ENCODE measurements at regions not wholly inside any gene's neighbourhood (a gene's known extent, or its start where the extent isn't known, plus 50 kb on each side); places are given as distances from the start of the nearest gene placed in this dataset.

DNA sequence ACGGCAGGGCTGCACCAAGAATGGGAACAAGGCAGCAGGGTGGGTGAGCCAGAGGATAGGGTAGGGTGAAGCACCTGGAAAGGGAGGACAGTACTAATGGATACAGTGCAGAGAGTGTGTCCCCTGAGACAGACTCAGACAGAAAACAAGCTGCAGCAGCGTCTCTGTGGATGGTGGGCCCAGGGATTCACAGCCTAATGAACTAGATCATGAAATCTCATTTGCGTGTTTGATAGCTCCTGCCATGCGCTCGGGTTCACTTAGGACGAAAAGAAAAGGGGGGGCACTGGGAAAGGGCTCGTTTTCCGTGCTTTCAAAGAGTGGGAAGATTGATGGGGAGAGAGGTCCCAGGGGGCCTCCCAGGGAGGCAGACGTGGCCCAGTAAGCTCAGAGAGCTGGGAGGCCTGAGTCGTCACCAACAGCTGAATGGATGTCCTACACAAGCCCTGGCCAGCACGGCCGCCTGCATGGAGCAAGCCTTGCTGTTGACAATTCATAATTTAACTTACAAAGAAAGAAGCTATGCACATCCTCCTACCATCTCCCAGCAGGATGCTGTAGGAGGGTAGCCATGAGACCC is 446.9 kb downstream of the BCOR start:
- Mint-ChIP-seq H3K4me1 (peaks cover 0 to 7% (median under 1%) of the 10 kb centered on the region in 4 donors), H3K27me3 (peaks cover 4% of the 10 kb centered on the region), H3K9me3 (peaks cover 0 to 1% (median 0%) of the 10 kb centered on the region in 7 donors), H3K4me3 (no peak overlapping the region), H3K27ac (peak overlapping the region in 1 of 3 donors; percentile 37), H3K36me3 (no peaks in the 10 kb centered on the region)
- ATAC-seq (ENCODE audit: low read depth in 2 of 2) (no peak), DNase-seq (no peak)
- no peak overlapping the region for H3K27ac ChIP-seq (ENCODE audit: insufficient read depth, low read length, poor library complexity, severe bottlenecking)
- H3K4me3 ChIP-seq (ENCODE audit: low read depth, low read length): no peak overlapping the region
- no peaks in the 10 kb centered on the region for H3K4me1 ChIP-seq (ENCODE audit: control insufficient read depth, insufficient read depth, low read length, poor library complexity, severe bottlenecking)
- H3K27me3 ChIP-seq (ENCODE audit: control insufficient read depth, insufficient read depth, low read length): no peaks in the 10 kb centered on the region
- H3K36me3 ChIP-seq (ENCODE audit: control insufficient read depth, insufficient read depth, low read length): no peaks in the 10 kb centered on the region
- H3K9me3 ChIP-seq (ENCODE audit: control insufficient read depth in 2 of 2, low read length in 2 of 2): no peaks in the 10 kb centered on the region

DNA sequence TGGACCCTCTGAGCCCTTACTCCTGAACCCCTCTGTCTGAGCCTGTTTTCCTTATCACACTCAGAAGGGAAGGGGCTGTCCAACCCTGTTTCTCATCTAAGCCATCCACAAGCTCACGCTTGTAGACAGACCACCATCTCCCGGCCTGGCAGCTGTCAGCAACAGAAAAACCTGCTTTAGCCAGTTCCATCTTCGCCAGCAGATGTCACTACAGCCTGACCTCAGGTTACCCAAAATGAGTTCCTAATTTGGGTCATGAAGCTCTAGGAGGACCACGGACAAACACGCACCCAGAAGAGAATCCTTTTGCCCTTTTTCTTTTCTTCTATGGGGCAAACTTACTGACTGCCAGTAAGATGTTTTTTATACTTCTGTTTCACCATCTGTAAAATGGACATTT is 445.4 kb downstream of the BCOR start:
- Histone ChIP-seq H3K27me3 (ENCODE audit: control insufficient read depth, insufficient read depth, low read length) (no peaks in the 10 kb centered on the region), H3K27ac (ENCODE audit: insufficient read depth, low read length, poor library complexity, severe bottlenecking) (no peak overlapping the region), H3K4me3 (ENCODE audit: low read depth, low read length) (no peak overlapping the region), H3K4me1 (ENCODE audit: control insufficient read depth, insufficient read depth, low read length, poor library complexity, severe bottlenecking) (no peaks in the 10 kb centered on the region), H3K36me3 (ENCODE audit: control insufficient read depth, insufficient read depth, low read length) (no peaks in the 10 kb centered on the region), H3K9me3 (ENCODE audit: control insufficient read depth in 2 of 2, low read length in 2 of 2) (no peaks in the 10 kb centered on the region)
- ATAC-seq (ENCODE audit: low read depth in 2 of 2) (no peak), DNase-seq (peak in 2 of 3 donors; percentile 19 to 37)
- H3K4me3 Mint-ChIP-seq: no peak overlapping the region
- peaks cover 0 to 7% (median under 1%) of the 10 kb centered on the region in 4 donors for H3K4me1 Mint-ChIP-seq
- H3K9me3 Mint-ChIP-seq: peaks cover 0 to 1% (median 0%) of the 10 kb centered on the region in 7 donors
- H3K27ac Mint-ChIP-seq: no peak overlapping the region
- peaks cover 4% of the 10 kb centered on the region for H3K27me3 Mint-ChIP-seq
- no peaks in the 10 kb centered on the region for H3K36me3 Mint-ChIP-seq

DNA sequence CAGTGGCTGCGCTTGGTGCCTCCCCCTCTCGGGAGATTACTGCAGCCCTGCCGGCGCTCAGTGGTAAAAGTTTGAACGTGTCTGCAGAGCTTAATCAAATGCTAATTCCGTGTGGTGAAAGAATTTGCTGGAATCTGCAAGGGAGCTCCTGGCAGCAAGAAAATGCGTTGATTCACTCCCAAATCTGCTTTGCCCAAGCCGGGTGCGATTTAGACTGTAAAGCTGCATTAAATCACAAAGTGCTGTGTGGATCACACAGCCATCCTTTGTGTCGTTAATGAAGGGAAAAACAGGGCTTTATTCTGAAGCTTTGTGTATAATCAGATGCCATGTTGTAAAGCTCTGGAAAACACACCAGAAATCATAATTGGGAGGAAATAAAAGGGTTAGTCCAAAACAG is 444.1 kb downstream of the BCOR start:
- DNase-seq: no peak
- no peaks in the 10 kb centered on the region for H3K36me3 ChIP-seq (ENCODE audit: control insufficient read depth, insufficient read depth, low read length)
- H3K9me3 Mint-ChIP-seq: peaks cover 0 to 2% (median 0%) of the 10 kb centered on the region in 7 donors
- no peaks in the 10 kb centered on the region for H3K36me3 Mint-ChIP-seq
- ATAC-seq (ENCODE audit: low read depth in 2 of 2): no peak
- H3K27ac Mint-ChIP-seq: no peak overlapping the region
- H3K27me3 Mint-ChIP-seq: peaks cover 4% of the 10 kb centered on the region
- H3K27ac ChIP-seq (ENCODE audit: insufficient read depth, low read length, poor library complexity, severe bottlenecking): no peak overlapping the region
- H3K9me3 ChIP-seq (ENCODE audit: control insufficient read depth in 2 of 2, low read length in 2 of 2): no peaks in the 10 kb centered on the region
- peaks cover 0 to 7% (median under 1%) of the 10 kb centered on the region in 4 donors for H3K4me1 Mint-ChIP-seq
- H3K27me3 ChIP-seq (ENCODE audit: control insufficient read depth, insufficient read depth, low read length): no peaks in the 10 kb centered on the region
- no peak overlapping the region for H3K4me3 Mint-ChIP-seq
- H3K4me1 ChIP-seq (ENCODE audit: control insufficient read depth, insufficient read depth, low read length, poor library complexity, severe bottlenecking): no peaks in the 10 kb centered on the region
- no peak overlapping the region for H3K4me3 ChIP-seq (ENCODE audit: low read depth, low read length)

DNA sequence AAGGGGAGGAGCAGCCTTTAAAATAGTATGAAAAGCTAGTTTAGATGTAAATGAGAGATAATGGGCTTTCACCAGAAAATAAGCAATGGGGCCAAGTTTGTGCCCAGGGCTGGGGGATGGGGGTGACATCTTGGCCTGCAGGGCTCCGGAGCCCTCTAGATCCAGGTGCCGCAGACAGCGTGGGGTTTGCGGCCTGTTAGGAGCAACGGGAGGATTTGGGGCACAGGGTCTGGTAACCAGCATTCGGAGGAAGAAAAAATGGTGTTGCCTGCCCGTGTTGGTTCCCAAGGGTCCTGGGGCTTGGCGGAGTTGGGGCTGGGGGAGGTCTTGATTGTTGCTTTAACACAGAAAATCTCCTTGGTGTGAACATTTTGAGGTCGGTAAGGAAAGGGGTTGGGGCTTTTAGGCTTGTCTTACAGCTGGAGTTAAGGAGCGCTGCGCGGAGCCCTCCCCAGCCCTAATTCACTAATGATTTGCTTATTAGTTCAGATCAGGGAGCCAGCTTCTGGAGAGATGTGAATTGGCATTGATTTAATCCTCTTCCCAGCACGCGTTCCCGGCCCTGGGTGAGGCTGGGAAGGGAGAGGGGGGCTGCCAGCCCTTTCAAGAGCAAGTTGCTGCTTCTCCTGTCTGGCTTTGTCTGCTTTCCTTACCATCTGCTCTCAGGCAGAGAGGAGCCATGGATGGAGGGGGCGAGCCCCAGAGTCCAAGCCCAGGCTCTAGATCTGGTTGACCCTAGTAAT is 443.4 kb downstream of the BCOR start:
- no peaks in the 10 kb centered on the region for H3K9me3 ChIP-seq (ENCODE audit: control insufficient read depth in 2 of 2, low read length in 2 of 2)
- H3K4me3 ChIP-seq (ENCODE audit: low read depth, low read length): no peak overlapping the region
- ATAC-seq (ENCODE audit: low read depth in 2 of 2): no peak
- H3K4me1 ChIP-seq (ENCODE audit: control insufficient read depth, insufficient read depth, low read length, poor library complexity, severe bottlenecking): no peaks in the 10 kb centered on the region
- no peak overlapping the region for H3K27ac Mint-ChIP-seq
- no peak overlapping the region for H3K27ac ChIP-seq (ENCODE audit: insufficient read depth, low read length, poor library complexity, severe bottlenecking)
- H3K36me3 Mint-ChIP-seq: no peaks in the 10 kb centered on the region
- no peak overlapping the region for H3K4me3 Mint-ChIP-seq
- no peaks in the 10 kb centered on the region for H3K36me3 ChIP-seq (ENCODE audit: control insufficient read depth, insufficient read depth, low read length)
- peaks cover 6% of the 10 kb centered on the region for H3K27me3 Mint-ChIP-seq
- DNase-seq: no peak
- H3K9me3 Mint-ChIP-seq: peaks cover 0 to 2% (median 0%) of the 10 kb centered on the region in 7 donors
- H3K4me1 Mint-ChIP-seq: peaks cover 0 to 7% (median under 1%) of the 10 kb centered on the region in 4 donors
- H3K27me3 ChIP-seq (ENCODE audit: control insufficient read depth, insufficient read depth, low read length): no peaks in the 10 kb centered on the region

DNA sequence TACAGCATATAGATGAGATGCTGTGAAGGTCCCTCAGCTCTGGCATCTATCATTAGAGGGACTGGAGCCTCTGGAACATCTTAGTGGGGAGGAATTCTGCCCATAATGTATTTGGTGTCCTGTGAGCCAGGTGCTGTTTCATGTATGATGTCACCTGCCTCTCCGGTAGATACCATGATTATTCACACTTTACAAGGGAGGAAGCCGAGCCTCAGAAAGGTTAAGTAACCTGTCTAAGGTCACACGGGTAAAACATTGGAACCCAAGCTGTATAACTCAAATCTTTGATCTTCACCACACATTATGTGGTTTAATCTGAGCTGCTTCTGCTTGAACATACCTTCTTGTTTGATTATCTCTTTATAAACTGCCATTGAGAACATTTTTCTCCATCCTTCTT is 442.8 kb downstream of the BCOR start:
- Histone ChIP-seq H3K9me3 (ENCODE audit: control insufficient read depth in 2 of 2, low read length in 2 of 2) (no peaks in the 10 kb centered on the region), H3K27ac (ENCODE audit: insufficient read depth, low read length, poor library complexity, severe bottlenecking) (no peak overlapping the region), H3K4me1 (ENCODE audit: control insufficient read depth, insufficient read depth, low read length, poor library complexity, severe bottlenecking) (no peaks in the 10 kb centered on the region), H3K4me3 (ENCODE audit: low read depth, low read length) (no peak overlapping the region), H3K36me3 (ENCODE audit: control insufficient read depth, insufficient read depth, low read length) (no peaks in the 10 kb centered on the region), H3K27me3 (ENCODE audit: control insufficient read depth, insufficient read depth, low read length) (no peaks in the 10 kb centered on the region)
- Mint-ChIP-seq H3K27ac (no peak overlapping the region), H3K4me1 (peaks cover 0 to 7% (median under 1%) of the 10 kb centered on the region in 4 donors), H3K27me3 (peaks cover 8% of the 10 kb centered on the region), H3K36me3 (no peaks in the 10 kb centered on the region), H3K9me3 (peaks cover 0 to 2% (median 0%) of the 10 kb centered on the region in 7 donors), H3K4me3 (no peak overlapping the region)
- ATAC-seq (ENCODE audit: low read depth in 2 of 2) (no peak), DNase-seq (no peak)

DNA sequence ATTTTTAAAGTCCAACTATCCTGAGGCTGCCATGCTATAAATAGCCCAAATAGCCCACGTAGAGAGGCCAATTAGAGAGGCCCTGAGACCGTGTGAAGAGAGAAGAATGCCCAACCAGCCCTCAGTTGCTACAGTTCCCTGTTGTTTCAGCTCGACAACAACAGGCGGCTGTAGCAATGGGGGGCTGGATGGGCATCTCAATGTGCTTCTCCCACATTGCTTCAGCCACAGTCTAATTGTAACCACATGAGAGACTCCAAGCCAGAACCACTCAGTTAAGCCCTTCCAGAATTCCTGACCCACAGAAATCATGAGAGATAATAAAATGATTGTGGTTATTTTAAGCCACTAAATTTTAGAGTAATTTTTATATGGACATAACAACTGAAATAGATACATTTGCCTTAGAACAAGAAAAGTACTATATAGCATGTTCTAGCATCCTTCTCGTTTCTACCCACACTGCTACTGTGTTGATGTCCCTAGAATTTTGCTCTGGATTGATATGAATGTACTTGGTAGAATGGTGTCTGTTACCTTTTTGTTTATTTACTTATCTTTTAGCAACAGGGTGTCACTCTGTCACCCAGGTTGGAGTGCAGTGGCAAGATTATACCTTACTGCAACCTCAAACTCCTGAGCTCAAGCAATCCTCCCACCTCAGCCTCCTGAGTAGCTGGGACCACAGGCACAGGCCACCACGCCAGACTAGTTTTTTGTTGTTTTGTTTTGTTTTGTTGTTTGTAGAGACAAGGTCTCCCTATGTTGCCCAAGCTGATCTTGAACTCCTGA is 436.4 kb downstream of the BCOR start:
- Mint-ChIP-seq H3K27ac (no peak overlapping the region), H3K9me3 (peaks cover 0 to 3% (median 0%) of the 10 kb centered on the region in 7 donors), H3K4me1 (no peaks in the 10 kb centered on the region), H3K36me3 (no peaks in the 10 kb centered on the region), H3K27me3 (peaks cover 8% of the 10 kb centered on the region), H3K4me3 (no peak overlapping the region)
- ATAC-seq (ENCODE audit: low read depth in 2 of 2) (no peak), DNase-seq (no peak)
- H3K9me3 ChIP-seq (ENCODE audit: control insufficient read depth in 2 of 2, low read length in 2 of 2): no peaks in the 10 kb centered on the region
- no peak overlapping the region for H3K27ac ChIP-seq (ENCODE audit: insufficient read depth, low read length, poor library complexity, severe bottlenecking)
- H3K27me3 ChIP-seq (ENCODE audit: control insufficient read depth, insufficient read depth, low read length): no peaks in the 10 kb centered on the region
- H3K4me3 ChIP-seq (ENCODE audit: low read depth, low read length): no peak overlapping the region
- H3K36me3 ChIP-seq (ENCODE audit: control insufficient read depth, insufficient read depth, low read length): no peaks in the 10 kb centered on the region
- no peaks in the 10 kb centered on the region for H3K4me1 ChIP-seq (ENCODE audit: control insufficient read depth, insufficient read depth, low read length, poor library complexity, severe bottlenecking)

DNA sequence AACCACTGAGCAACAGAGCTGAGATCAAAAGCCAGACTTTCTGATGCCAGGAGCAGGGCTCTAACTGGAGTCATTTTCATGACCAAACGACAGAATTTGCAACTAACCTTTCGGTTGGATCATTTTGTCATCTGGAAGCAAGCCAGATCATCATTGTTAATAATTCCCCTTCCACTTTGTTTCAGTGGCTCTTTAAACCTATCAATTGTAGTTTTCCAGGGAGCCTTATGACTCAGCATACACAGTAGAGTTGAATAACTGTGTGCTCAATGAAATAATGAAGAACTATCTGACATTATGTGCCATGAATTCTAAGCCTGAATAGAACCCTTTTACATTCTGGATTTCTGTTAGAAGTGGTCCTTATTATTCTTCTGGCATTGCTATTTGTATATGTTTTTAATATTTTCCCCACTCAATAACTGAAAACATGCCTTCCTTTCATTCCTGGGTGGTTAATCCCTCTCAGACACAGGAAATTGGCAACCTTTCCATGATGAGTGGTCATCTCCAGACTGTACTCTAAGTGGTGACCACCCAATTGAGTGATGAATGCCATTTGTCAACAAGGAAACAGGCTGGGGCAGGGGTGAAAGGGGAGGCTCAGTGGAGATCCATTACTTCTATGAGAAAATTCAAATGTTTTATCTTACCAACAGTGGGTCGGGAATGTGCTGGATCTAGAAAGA is 431.8 kb downstream of the BCOR start:
- H3K9me3 Mint-ChIP-seq: peaks cover 0 to 1% (median 0%) of the 10 kb centered on the region in 7 donors
- H3K27me3 ChIP-seq (ENCODE audit: control insufficient read depth, insufficient read depth, low read length): no peaks in the 10 kb centered on the region
- H3K4me3 Mint-ChIP-seq: no peak overlapping the region
- H3K9me3 ChIP-seq (ENCODE audit: control insufficient read depth in 2 of 2, low read length in 2 of 2): no peaks in the 10 kb centered on the region
- no peaks in the 10 kb centered on the region for H3K36me3 Mint-ChIP-seq
- H3K27ac Mint-ChIP-seq: no peak overlapping the region
- H3K4me1 ChIP-seq (ENCODE audit: control insufficient read depth, insufficient read depth, low read length, poor library complexity, severe bottlenecking): no peaks in the 10 kb centered on the region
- no peak overlapping the region for H3K27ac ChIP-seq (ENCODE audit: insufficient read depth, low read length, poor library complexity, severe bottlenecking)
- no peak for ATAC-seq (ENCODE audit: low read depth in 2 of 2)
- H3K36me3 ChIP-seq (ENCODE audit: control insufficient read depth, insufficient read depth, low read length): no peaks in the 10 kb centered on the region
- peaks cover 4% of the 10 kb centered on the region for H3K27me3 Mint-ChIP-seq
- no peak for DNase-seq
- no peak overlapping the region for H3K4me3 ChIP-seq (ENCODE audit: low read depth, low read length)
- no peaks in the 10 kb centered on the region for H3K4me1 Mint-ChIP-seq

Measured in CD4-positive, CD25-positive, alpha-beta regulatory T cell (primary cell).